ENCODE measurements at regions not wholly inside any gene's neighbourhood (a gene's known extent, or its start where the extent isn't known, plus 50 kb on each side); places are given as distances from the start of the nearest gene placed in this dataset.

- TF ChIP-seq CTCF (conservative IDR thresholded peaks at IDR 0.05; ENCODE audit: low read depth, low read length) (no peak), EZH2 (IDR thresholded peaks at IDR 0.05; ENCODE audit: borderline replicate concordance, low read depth, low read length, poor library complexity, severe bottlenecking) (no peak)
Measured at GRCh38 chr10:78619896-78620295, 448.9 kb upstream of the ZMIZ1 start.
